HT1080 (cell line): ENCODE measurements at regions not wholly inside any gene's neighbourhood (a gene's known extent, or its start where the extent isn't known, plus 50 kb on each side); places are given as distances from the start of the nearest gene placed in this dataset.

Experiments used
- DNase-seq: peaks from one replicate; pipeline ENCODE4 v3.0.0-alpha.2; 2015; ENCODE audit warnings: low read depth

DNA sequence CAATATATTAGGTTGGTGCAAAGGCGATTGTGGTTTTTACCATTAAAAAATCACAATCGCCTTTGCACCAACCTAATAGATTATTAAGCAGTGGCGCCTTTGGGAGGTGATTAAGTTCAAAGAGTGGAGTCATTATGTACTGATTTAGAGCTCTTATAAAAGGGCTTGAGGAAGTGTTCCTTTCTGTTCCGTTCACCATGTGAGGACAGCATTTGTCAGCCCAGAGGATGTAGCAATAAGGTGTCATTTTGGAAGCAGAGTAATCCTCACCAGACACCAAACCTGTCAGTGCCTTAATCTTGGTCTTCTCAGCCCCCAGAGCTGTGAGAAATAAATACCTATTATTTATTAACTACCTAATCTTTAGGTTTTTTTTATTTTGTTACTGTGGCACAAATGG, 542.1 kb upstream of the MAN1A1 start:
- DNase-seq: no peak

GRCh38 chr6:119891206-119891605, 541.6 kb upstream of the MAN1A1 start:
- no peak for DNase-seq

DNA sequence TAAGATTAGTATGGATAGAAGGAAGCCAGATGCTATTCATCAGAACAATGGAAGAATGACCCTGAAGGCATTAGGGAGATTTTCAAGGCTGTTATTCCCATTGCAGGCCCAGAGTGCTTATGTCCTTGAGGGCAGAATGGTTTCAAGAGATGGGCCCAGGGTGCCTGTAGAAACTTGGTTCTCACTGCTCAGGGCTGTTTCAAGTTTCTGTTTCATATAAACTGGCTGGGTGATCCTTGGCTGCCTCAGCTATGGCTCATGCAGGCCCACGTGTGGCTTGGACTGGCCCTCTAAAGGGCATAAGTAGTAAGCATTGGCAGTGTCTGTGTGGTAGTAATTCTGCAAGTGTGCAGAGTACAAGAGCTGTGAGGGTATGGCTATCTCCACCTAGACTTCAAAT, 540.9 kb upstream of the MAN1A1 start:
- no peak for DNase-seq

DNA sequence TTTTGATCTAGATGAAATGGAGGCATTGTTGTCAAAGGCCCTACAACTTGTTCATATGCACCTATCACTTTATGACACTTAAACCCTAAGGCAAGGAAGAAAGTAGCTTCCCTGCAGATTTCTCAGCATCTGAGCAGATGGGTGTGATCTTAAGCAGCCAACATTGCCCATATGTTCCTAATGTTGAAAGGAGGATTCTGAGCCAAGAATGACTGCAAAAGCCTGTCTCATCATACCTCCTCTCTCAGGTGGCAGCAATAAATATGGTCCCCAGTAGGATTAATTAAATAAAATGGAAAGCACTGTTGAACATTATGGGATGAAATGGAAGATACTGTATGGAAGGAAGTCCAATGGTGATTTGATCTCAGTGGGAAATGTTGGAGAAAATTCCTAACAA, 538.1 kb upstream of the MAN1A1 start:
- DNase-seq: no peak

DNA sequence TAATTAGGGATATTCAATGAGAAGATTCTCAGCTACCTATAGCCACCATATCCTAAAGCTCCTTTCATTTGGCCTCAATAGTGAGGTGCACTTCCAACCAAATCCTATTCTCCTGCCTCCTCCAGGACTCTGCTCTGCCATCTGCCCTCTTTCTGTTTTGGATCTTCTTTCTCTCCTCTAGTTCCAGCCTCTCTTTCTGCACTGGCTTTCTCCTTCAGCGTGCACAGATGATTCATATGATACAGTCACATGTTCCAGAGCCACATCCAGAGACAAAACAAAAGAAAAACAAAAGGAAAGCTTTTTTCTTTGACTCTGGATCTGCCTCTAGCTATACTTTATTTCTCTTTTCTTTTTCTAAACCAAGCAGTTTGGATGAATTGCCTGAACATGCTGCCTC, 531.9 kb upstream of the MAN1A1 start:
- peak; percentile 53 for DNase-seq

DNA sequence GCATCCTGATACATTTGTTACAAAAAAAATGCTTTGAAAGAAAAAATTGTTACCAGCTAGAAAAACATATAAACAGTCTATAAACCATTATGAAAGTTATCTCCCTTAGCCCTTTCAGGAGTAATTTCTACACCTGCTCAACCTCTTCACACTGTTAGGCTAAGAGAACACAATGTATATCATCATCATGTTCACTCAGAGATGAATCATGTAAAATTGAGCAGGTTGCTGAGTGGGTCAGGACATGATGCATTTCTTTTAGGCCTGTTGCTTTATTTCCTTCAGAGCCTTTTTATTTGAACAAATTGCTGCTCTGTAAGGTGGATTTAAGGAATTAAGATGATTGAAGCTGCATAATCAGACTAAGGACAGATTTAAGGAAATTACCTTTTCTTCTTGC, 531.3 kb upstream of the MAN1A1 start:
- no peak for DNase-seq

GRCh38 chr6:119879731-119880130, 530.2 kb upstream of the MAN1A1 start:
- DNase-seq: no peak

- no peak for DNase-seq
Observed at GRCh38 chr6:119874381-119874780, 524.8 kb upstream of the MAN1A1 start.

DNA sequence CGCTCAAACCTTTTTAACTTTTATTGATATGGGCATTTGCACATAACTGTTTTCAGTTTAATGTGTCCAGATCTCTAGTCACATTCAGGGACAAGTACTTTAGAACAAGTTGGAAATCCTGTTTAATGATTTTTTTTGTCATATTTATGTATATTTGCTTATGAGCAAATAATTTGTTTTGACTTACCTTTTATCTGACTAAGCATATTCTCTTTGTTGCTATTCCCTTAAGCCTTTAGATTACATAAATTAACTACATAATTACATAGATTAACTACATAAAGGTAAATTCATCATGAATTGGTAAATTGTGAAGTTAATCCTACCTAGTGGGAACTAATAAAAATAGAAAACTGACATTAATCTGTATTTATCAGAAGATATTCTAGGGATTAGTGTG, 523.5 kb upstream of the MAN1A1 start:
- DNase-seq: no peak

DNA sequence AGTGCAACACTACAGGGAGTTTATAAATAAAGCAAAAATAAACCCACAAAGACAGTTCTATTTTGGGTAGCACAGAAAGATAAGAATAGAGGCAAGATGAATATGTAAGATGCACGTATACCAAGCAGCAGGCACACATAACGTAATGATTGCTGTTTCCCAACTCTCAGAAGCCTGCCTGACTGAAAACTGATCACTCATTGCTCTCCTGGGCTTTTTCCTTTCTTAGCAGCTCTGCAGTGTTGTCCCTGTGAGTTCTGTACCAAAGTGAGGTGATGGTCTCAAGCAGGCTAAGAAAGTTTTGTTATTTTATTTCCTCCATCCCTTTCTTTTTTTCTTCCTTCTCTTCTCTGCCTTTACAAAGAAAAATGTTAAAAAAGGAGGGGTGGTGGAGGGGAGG, 522.0 kb upstream of the MAN1A1 start:
- DNase-seq: no peak

- DNase-seq: no peak
Observed at GRCh38 chr6:119865466-119866350, 516.1 kb upstream of the MAN1A1 start.

GRCh38 chr6:119862719-119863118, 513.2 kb upstream of the MAN1A1 start:
- no peak for DNase-seq

- peak; percentile 35 for DNase-seq
Observed at GRCh38 chr6:119858901-119859300, 509.3 kb upstream of the MAN1A1 start.

DNA sequence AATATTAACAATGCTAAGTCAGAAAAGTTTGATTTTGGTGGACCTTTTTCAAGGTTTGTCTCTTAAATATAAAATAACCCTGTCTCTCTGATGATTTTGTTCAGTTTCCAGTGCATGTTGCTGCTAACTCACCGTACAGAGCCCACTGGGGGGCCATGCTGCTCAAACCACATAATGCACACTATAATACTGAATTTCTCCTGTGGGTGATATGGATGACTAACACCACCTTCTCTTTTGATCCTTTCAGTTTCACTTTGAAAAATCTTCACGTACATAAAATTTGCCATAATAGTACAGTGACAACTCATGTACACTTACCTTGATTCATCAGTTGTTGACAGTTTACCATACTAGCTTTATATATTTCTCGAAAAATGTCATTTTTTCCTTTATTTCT, 506.6 kb upstream of the MAN1A1 start:
- DNase-seq: peak; percentile 51

DNA sequence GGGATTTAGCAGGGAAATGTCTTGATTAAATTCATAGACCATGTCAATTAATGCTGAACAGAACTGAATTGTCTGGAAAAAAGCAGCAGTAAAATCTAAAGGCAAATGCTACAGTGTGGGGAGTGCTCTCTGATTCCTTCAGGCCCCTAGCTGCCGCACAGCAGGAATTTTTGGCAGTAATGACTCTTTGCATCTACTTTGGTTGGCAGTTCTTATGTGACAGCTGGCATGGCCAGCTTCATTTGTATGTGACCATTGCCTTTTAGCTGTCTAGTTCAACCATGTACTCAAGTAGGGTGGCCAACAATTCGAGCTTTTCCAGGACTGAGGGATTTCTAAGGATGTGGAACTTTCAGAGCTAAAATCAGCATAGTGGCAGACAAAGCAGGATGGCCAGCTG, 499.1 kb upstream of the MAN1A1 start:
- DNase-seq: no peak

GRCh38 chr6:119845161-119845560, 495.6 kb upstream of the MAN1A1 start:
- no peak for DNase-seq

DNA sequence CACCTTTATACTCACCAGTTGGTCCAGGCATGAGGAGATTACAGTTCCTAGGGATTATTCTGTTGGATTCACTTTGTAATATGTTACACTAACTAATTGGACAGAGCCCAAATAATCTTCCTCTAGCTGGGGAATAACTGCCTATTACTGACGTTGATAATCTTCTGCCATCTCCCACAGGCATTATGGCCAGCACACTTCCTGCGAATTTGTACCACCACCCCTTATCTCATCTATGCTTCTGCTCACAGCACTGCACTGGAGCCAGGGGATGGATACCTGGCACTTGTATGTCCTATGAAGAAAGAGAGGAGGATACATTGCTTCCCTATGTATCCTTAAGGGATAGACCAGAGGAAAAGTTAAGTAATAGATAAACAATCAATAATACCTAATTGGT, 494.8 kb upstream of the MAN1A1 start:
- DNase-seq: no peak

GRCh38 chr6:119842191-119842590, 492.6 kb upstream of the MAN1A1 start:
- no peak for DNase-seq

GRCh38 chr6:119838043-119838442, 488.5 kb upstream of the MAN1A1 start:
- DNase-seq: no peak

DNA sequence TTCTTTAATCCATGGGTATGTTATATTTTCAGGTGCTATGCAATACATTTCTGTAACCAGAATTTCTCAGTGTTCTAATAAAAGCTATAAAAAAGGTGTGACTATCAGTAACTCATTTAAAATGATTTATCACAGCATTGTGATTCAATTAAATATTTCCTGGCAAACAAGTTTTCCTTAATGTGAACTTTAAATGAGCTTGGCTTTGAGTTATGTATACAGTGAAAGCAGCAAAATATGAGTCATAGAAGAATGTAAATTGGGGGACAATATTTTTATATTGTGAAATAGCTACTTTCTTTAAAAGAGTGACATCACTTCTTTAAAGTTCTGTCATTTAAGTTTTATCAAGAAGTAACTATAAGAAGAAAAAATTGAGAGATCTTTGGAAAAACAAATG, 484.9 kb upstream of the MAN1A1 start:
- DNase-seq: no peak

DNA sequence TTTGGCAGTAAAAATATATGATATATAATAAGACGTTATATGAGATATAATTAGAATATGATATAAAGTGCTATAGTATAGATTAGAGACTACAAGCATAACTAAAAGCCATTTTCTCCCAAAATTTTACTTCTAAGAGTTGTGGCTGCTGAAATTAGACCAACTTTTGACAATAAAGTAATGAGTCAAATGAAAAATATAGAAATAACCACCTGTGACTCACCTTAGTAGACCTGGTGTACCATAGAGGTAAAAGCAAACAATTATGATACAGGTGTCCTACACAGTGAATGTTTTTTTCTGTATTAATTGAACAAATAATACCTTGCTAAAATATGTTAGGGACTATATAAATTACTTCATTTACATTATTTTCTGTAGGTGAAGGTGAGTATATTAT, 482.9 kb upstream of the MAN1A1 start:
- DNase-seq: no peak

DNA sequence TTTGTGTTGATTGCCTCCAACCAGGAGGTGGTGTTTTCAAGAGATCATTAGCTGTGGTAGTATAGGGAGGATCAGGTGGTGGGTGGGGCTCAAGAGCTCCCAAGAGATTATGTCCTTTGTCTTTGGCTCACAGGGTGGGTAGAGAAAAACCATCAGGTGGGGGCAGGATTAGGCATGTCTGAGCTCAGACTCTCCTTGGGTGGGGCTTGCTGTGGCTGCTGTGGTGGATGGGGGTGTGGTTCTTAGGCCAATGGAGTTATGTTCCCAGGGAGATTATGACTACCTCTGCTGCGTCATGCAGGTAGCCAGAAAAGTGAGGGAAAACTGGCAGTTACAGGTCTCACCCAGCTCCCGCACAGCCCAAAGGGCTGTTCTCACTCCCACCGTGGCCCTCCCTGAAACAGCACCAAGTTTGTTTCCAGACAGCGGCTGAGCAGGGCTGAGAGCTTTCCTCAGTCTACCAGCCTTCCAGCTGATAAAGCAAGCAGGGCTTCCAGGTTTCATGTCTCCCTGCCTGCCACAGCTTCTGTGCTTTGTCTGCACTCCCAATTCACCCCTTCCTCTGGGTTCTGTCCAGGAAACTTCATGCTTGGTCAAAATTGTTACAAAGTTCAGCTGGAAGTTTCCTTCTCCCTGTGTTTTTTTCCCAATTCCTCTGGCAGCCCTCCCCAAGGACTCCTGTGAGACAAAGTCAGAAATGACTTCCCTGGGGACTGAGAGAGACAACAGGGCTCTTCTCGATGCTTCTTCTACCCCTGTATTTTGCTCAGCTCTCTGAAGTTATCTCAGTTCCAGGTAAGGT, 481.1 kb upstream of the MAN1A1 start:
- DNase-seq: no peak

DNA sequence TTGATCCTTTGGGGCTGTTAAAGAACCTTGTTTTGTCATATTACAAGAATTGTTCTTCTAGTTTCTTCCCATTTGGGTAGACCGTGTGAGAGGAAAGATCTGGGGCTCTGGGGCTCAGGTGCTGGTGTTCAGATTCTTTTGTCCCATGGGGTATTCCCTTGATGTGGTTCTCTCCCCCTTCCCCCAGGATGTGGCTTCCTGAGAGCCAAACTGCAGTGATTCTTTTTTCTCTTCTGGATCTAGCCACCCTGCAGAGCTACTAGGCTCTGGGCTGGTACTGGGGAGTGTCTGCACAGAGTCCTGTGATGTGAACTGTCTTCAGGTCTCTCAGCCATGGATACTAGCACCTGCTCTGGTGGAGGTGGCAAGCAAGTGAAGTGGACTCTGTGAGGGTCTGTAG, 480.5 kb upstream of the MAN1A1 start:
- no peak for DNase-seq
